HG02642 (cell line): ENCODE measurements at regions not wholly inside any gene's neighbourhood (a gene's known extent, or its start where the extent isn't known, plus 50 kb on each side); places are given as distances from the start of the nearest gene placed in this dataset.
A peak's percentile ranks its signal among the peaks of the same experiment; 100 is the strongest.

Experiments used
- ATAC-seq: cut with Tn5 transposase; IDR thresholded peaks from one replicate; pipeline ENCODE4 v1.9.1; 2021; ENCODE audit warnings: mild to moderate bottlenecking; ENCODE audit not compliant: unreplicated experiment, poor library complexity

GRCh38 chr3:72572489-72573007 is 275.7 kb downstream of the SHQ1 start:
- ATAC-seq = no peak

- no peak for ATAC-seq
Observed at GRCh38 chr3:72571638-72572114, 276.6 kb downstream of the SHQ1 start.

- no peak for ATAC-seq
Observed at GRCh38 chr3:72571052-72571451, 277.2 kb downstream of the SHQ1 start.

GRCh38 chr3:72569754-72570440 is 278.3 kb downstream of the SHQ1 start:
- ATAC-seq = no peak

- ATAC-seq = no peak
Observed at GRCh38 chr3:72568083-72568482, 280.2 kb downstream of the SHQ1 start.

GRCh38 chr3:72567474-72567873 is 280.8 kb downstream of the SHQ1 start:
- no peak for ATAC-seq

- ATAC-seq = no peak
Observed at GRCh38 chr3:72565593-72565992, 282.7 kb downstream of the SHQ1 start.

- no peak for ATAC-seq
Observed at GRCh38 chr3:72563690-72564370, 284.4 kb downstream of the SHQ1 start.

- ATAC-seq = no peak
Observed at GRCh38 chr3:72560846-72561675, 287.2 kb downstream of the SHQ1 start.

GRCh38 chr3:72559385-72559784 is 288.9 kb downstream of the SHQ1 start:
- no peak for ATAC-seq

- ATAC-seq = no peak
Observed at GRCh38 chr3:72558001-72558400, 290.2 kb downstream of the SHQ1 start.

GRCh38 chr3:72555714-72556113 is 292.5 kb downstream of the SHQ1 start:
- no peak for ATAC-seq

GRCh38 chr3:72554689-72555088 is 293.6 kb downstream of the SHQ1 start:
- ATAC-seq = no peak

GRCh38 chr3:72553298-72553697 is 294.9 kb downstream of the SHQ1 start:
- no peak for ATAC-seq

- ATAC-seq = peak; percentile 68
Observed at GRCh38 chr3:72550582-72551262, 297.5 kb downstream of the SHQ1 start.

GRCh38 chr3:72549761-72550581 is 298.3 kb downstream of the SHQ1 start:
- no peak for ATAC-seq

- no peak for ATAC-seq
Observed at GRCh38 chr3:72548981-72549380, 299.3 kb downstream of the SHQ1 start.

GRCh38 chr3:72548461-72548860 is 299.8 kb downstream of the SHQ1 start:
- no peak for ATAC-seq

GRCh38 chr3:72547183-72547582 is 301.1 kb downstream of the SHQ1 start:
- no peak for ATAC-seq
